Epithelial cell of esophagus (primary cell): ENCODE measurements at regions not wholly inside any gene's neighbourhood (a gene's known extent, or its start where the extent isn't known, plus 50 kb on each side); places are given as distances from the start of the nearest gene placed in this dataset.

Experiments
- DNase-seq: peaks from one replicate; pipeline ENCODE4 v3.0.0; 2010; ENCODE audit warnings: low read depth
- H3K4me3 ChIP-seq: 2 replicates; pipeline ENCODE4 v1.5.1; 2011; ENCODE audit warnings: mild to moderate bottlenecking, low read length, control low read depth
- TF ChIP-seq, protein P1 (sequence below): IDR thresholded peaks from 2 replicates; pipeline ENCODE4 v1.5.1; 2011; ENCODE audit warnings: low read depth, mild to moderate bottlenecking, low read length, control low read depth, inconsistent platforms; ENCODE audit not compliant: insufficient read depth; ENCODE audit errors: missing control alignments

GRCh38 chr1:183726825-183727224 is 73.7 kb upstream of the APOBEC4 start:
- TF ChIP-seq, protein P1, sequence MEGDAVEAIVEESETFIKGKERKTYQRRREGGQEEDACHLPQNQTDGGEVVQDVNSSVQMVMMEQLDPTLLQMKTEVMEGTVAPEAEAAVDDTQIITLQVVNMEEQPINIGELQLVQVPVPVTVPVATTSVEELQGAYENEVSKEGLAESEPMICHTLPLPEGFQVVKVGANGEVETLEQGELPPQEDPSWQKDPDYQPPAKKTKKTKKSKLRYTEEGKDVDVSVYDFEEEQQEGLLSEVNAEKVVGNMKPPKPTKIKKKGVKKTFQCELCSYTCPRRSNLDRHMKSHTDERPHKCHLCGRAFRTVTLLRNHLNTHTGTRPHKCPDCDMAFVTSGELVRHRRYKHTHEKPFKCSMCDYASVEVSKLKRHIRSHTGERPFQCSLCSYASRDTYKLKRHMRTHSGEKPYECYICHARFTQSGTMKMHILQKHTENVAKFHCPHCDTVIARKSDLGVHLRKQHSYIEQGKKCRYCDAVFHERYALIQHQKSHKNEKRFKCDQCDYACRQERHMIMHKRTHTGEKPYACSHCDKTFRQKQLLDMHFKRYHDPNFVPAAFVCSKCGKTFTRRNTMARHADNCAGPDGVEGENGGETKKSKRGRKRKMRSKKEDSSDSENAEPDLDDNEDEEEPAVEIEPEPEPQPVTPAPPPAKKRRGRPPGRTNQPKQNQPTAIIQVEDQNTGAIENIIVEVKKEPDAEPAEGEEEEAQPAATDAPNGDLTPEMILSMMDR = no peak
- no peak for DNase-seq

DNA sequence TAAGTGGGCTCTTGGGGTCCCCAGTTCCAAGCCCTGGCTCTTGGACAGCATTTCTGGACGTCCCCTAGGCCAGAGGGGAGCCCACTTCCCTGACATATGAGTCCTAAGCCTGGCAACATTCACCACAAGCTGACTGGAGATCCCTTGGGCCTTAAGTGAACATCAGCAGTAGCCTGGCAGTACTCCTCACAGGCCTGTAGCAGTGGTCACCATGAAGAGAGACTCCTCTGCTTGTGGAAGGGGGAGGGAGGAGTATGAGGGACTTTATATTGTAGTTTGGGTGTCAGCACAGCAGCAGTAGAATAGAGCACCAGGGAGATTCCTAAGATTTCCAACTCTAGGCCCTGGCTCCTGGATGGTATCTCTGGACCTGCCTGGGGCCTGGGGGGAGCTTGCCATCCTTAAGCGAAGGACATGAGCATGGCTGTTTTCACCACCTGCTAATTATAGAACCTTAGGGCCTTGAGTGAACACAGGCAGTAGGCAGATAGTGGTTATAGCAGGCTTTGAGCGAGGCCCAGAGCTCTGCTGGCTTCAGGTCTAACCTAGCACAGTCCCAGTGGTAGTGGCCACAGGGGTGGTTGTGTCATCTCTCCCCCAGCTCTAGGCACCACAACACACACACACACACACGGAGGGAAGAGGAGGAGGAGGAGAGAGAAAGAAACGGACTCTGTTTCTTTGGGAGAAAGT is 71.4 kb upstream of the APOBEC4 start:
- no peak for DNase-seq
- TF ChIP-seq, protein P1 = no peak
- no peak overlapping the region for H3K4me3 ChIP-seq

More at GRCh38 chr1:183726825-183727224, 73.7 kb upstream of the APOBEC4 start:
- no peak overlapping the region for H3K4me3 ChIP-seq

DNA sequence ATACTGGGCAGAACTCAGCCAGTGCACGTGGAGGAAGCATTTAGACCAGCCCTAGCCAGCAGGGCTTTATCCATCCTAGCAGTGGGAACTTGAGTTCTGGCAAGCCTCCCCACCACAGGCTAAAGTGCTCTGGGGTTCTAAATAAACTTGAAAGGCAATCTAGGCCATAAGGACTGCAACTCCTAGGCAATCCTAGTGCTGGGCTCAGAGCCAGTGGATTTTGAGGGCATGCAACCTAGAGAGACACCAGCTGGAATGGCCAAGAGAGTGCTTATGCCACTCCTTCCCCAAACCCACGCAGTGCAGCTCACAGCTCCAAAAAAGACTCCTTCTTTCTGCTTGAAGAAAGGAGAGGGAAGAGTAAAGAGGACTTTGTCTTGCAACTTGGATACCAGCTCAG is 70.5 kb upstream of the APOBEC4 start:
- H3K4me3 ChIP-seq = no peak overlapping the region
- TF ChIP-seq, protein P1 = no peak
- no peak for DNase-seq

DNA sequence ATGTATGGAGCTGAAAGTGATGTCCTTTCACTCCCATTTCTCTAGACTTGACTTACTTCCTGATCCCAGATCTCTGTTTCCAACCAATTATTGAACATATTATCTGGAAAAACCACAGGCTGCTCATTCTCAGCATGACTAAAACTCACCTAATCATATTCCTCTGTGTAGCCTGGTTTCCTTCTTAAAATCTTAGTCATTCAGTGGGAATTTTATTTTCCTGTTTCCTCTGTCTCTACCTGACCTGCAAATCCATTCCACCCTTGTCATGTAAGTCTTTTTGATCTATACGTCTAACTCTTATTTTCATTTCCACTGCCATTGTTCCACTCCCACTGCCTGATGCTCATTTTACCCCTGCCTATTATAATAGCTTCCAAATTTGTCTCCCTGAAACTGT is 67.9 kb upstream of the APOBEC4 start:
- no peak for DNase-seq
- no peak overlapping the region for H3K4me3 ChIP-seq
- TF ChIP-seq, protein P1 = no peak

DNA sequence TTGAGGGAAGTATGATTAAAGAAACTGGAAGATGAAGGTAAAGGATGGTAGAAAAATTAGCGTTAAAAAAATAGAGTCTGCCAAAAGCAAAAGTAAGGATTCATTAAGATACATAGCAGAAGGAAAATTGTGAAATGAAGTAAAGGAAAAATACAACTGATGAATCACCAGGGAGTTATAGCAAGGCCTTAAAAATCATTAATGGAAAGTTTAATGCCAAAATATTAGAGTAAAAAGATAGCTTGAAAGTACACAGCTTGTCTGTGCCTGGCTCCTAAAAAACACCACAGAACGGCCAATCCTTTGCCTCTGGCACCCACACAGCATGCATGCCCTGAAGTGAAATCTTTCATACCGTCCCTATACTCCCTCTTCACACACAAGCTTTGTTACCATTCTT is 66.9 kb upstream of the APOBEC4 start:
- TF ChIP-seq, protein P1 = no peak
- no peak overlapping the region for H3K4me3 ChIP-seq
- no peak for DNase-seq

DNA sequence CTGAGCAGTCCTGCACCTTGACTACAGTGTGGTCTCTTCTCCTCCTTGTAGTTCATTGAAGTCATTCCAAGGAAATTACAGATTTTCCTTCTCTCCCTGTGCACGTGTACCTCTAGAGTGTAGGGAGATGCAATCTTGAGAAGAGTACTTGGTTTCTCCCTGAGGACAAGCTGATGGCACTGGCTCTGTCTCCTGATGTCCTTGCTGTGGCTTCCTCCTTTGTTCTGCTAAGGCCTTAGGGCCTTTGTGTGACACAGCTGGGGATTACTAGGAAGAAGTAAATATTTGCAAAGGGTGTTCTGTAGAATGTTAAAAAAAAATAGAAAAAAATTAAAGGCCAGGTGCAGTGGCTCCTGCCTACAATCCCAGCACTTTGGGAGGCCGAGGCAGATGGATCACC is 66.2 kb upstream of the APOBEC4 start:
- DNase-seq = no peak
- TF ChIP-seq, protein P1 = no peak
- no peak overlapping the region for H3K4me3 ChIP-seq

DNA sequence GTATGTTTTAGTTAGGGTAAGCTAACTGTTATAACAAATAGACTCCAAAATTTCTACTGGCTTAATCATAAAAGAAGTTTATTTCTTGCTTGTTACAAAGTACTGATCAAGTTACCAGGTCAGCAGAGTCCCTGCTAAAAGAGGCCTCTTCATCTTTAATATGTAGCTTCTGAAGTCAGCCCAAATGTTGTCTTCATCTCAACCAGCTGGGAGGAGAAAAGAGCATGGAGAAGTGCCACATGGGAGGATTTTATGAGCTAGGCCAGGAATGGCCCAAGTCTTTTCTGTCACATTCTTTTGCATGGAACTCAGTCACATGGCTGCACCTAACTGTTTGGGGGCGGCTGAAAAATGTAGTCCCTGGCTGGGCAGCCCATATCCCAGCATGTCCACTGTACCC is 63.2 kb upstream of the APOBEC4 start:
- H3K4me3 ChIP-seq = no peak overlapping the region
- TF ChIP-seq, protein P1 = no peak
- no peak for DNase-seq
